ENCODE measurements at regions not wholly inside any gene's neighbourhood (a gene's known extent, or its start where the extent isn't known, plus 50 kb on each side); places are given as distances from the start of the nearest gene placed in this dataset.
A peak's percentile ranks its signal among the peaks of the same experiment; 100 is the strongest.
"Not testable (repeated sequence)": the region's sequence is repeated elsewhere in the genome, so short reads cannot be mapped to it uniquely, and the experiment has no call there.

DNA sequence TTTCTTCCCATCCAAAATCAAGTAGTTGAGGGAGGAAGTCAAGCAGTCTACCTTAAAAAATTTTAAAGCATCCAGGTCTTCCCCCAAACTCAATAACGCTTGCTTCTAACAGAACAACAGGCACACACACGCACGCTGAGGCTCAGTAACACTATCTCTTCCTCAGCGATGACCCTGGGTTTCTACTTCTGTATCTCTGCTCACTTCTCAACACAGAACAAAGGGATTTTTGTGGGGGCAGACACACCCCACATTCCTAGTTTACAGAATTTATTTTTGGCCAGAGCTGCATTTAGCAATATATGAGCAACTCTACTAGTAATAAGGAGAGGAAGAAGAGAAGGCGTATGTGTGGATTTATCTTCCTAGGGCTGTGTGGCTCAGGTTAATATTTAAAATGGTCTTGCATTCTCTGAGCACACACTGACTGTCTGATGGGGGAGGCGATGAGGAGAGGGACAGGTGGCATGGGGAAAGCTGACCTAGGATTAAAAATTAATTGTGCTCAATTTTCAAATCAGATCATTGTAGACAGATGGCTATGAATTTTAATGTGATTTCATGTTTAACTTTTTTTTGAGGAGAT lies 71.3 kb upstream of the PPM1B start:
- Histone ChIP-seq H3K4me3 (no peak overlapping the region), H3K9me3 (replicated peaks) (no peaks in the 10 kb centered on the region), H3K27me3 (replicated peaks) (no peaks in the 10 kb centered on the region), H3K4me1 (replicated peaks) (peaks cover 12% of the 10 kb centered on the region), H3K36me3 (no peaks in the 10 kb centered on the region), H3K27ac (no peak overlapping the region)
- DNase-seq (ENCODE audit: low read depth in 1 of 2, low spot score in 2 of 2), result no peak

- Histone ChIP-seq H3K27me3 (replicated peaks) (no peaks in the 10 kb centered on the region), H3K4me1 (replicated peaks) (peaks cover 12% of the 10 kb centered on the region), H3K9me3 (replicated peaks) (no peaks in the 10 kb centered on the region), H3K36me3 (no peaks in the 10 kb centered on the region), H3K27ac (no peak overlapping the region), H3K4me3 (no peak overlapping the region)
- no peak for DNase-seq (ENCODE audit: low read depth in 1 of 2, low spot score in 2 of 2)
Measured at GRCh38 chr2:44098050-44098449, 70.6 kb upstream of the PPM1B start.

DNA sequence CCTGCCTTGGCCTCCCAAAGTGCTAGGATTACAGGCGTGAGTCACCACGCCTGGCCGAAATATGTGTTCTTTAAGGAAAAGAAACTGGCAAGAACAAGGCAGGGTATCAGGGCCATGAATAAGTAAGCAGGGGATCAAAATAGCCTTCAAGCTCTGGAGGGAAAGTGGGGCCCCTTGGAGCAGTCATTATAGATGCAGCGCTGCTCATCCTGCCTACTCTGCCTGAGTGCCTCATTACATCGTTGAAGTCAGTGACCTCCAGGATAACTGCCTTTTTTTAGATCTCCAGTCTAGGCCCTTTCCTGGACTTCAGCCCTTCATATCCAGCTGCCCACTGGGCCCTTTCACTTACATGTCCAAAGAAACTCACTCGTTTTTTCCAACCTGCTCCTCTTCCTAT lies 69.8 kb upstream of the PPM1B start:
- Histone ChIP-seq H3K27ac (no peak overlapping the region), H3K4me1 (replicated peaks) (peaks cover 12% of the 10 kb centered on the region), H3K4me3 (no peak overlapping the region), H3K36me3 (no peaks in the 10 kb centered on the region), H3K27me3 (replicated peaks) (no peaks in the 10 kb centered on the region), H3K9me3 (replicated peaks) (no peaks in the 10 kb centered on the region)
- DNase-seq (ENCODE audit: low read depth in 1 of 2, low spot score in 2 of 2), result no peak

DNA sequence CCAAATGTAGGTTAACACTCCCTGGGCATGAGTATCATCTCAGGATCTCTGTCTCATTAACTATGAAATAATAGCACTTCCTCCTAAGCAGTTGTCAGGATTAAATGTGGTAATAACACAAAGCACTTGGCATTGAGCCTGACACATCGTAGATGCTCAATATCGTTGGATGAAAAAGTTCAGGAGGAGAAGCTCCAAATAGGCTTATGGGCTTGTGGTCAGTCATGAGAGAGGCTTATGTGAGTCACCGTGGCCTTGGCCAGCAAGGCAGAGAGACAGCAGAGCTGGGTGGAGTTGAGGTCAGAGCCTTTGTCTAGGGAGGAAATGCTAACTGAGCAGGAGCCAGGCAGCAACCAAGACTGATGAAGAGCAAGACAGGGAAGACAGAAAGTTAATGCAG lies 68.3 kb upstream of the PPM1B start:
- Histone ChIP-seq H3K36me3 (no peaks in the 10 kb centered on the region), H3K27me3 (replicated peaks) (no peaks in the 10 kb centered on the region), H3K27ac (no peak overlapping the region), H3K4me1 (replicated peaks) (peaks cover 12% of the 10 kb centered on the region), H3K9me3 (replicated peaks) (no peaks in the 10 kb centered on the region), H3K4me3 (no peak overlapping the region)
- DNase-seq (ENCODE audit: low read depth in 1 of 2, low spot score in 2 of 2), result peak; percentile 60 to 78

GRCh38 chr2:44101246-44101645 lies 67.4 kb upstream of the PPM1B start:
- H3K4me1 ChIP-seq (replicated peaks), result peaks cover 12% of the 10 kb centered on the region

GRCh38 chr2:44102790-44103562 lies 65.7 kb upstream of the PPM1B start:
- Histone ChIP-seq H3K4me1 (replicated peaks) (peaks cover 12% of the 10 kb centered on the region), H3K36me3 (no peaks in the 10 kb centered on the region), H3K27me3 (replicated peaks) (no peaks in the 10 kb centered on the region), H3K9me3 (replicated peaks) (no peaks in the 10 kb centered on the region), H3K27ac (no peak overlapping the region), H3K4me3 (no peak overlapping the region)
- DNase-seq (ENCODE audit: low read depth in 1 of 2, low spot score in 2 of 2), result no peak

More at GRCh38 chr2:44101246-44101645, 67.4 kb upstream of the PPM1B start:
- Histone ChIP-seq H3K4me3 (no peak overlapping the region), H3K9me3 (replicated peaks) (no peaks in the 10 kb centered on the region), H3K36me3 (no peaks in the 10 kb centered on the region), H3K27ac (no peak overlapping the region), H3K27me3 (replicated peaks) (no peaks in the 10 kb centered on the region)
- no peak for DNase-seq (ENCODE audit: low read depth in 1 of 2, low spot score in 2 of 2)

DNA sequence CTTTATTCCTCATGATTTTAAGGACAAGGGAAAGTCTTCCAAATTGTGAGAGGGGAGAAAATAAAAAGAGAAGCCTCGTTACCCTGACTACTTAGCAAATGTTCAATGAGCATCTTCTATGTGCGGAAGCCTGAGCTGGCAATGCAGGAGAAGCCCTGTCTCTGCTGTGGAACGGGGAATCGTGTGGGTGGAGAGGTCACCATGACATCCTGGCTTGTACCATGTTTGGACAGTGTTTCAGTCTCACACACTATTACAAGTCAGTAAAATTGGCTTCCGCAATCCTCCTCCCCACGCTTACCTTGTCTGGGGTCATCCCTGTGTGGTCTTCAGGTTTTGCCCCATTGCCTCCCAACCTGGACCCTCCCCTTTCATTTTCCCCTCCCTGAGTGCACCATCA lies 65.0 kb upstream of the PPM1B start:
- no peaks in the 10 kb centered on the region for H3K9me3 ChIP-seq (replicated peaks)
- DNase-seq (ENCODE audit: low read depth in 1 of 2, low spot score in 2 of 2), result no peak
- no peak overlapping the region for H3K27ac ChIP-seq
- peaks cover 12% of the 10 kb centered on the region for H3K4me1 ChIP-seq (replicated peaks)
- H3K27me3 ChIP-seq (replicated peaks), result no peaks in the 10 kb centered on the region
- H3K4me3 ChIP-seq, result no peak overlapping the region
- H3K36me3 ChIP-seq, result no peaks in the 10 kb centered on the region

DNA sequence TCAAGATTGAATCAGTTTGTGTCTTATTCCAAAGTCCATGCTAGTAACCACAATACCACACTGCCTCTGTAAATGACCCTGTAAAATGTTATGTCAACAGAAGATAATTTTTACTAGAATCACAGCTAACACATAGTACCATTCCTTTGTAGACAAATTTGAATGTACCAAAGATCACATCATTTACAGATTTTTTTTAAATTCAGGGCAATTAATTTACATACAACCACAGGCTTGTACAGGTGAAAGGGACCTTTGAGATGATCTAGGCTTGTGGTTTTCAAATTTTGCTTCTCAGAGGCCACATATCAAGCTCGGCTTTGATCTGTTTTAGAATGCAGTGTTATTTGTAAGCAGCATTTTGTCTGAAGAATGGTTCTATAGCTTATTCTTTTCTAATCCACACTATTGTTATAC lies 63.8 kb upstream of the PPM1B start:
- H3K27ac ChIP-seq, result no peak overlapping the region

GRCh38 chr2:44106509-44106908 lies 62.2 kb upstream of the PPM1B start:
- not testable (repeated sequence) for H3K27me3 ChIP-seq (replicated peaks); H3K27ac ChIP-seq; DNase-seq (ENCODE audit: low read depth in 1 of 2, low spot score in 2 of 2); H3K4me3 ChIP-seq; H3K36me3 ChIP-seq; H3K4me1 ChIP-seq (replicated peaks); H3K9me3 ChIP-seq (replicated peaks)

More for the DNA sequence above, 63.8 kb upstream of the PPM1B start:
- Histone ChIP-seq H3K9me3 (replicated peaks) (no peaks in the 10 kb centered on the region), H3K27me3 (replicated peaks) (no peaks in the 10 kb centered on the region), H3K4me1 (replicated peaks) (peaks cover 11% of the 10 kb centered on the region), H3K36me3 (no peaks in the 10 kb centered on the region), H3K4me3 (no peak overlapping the region)
- no peak for DNase-seq (ENCODE audit: low read depth in 1 of 2, low spot score in 2 of 2)

- no peaks in the 10 kb centered on the region for H3K36me3 ChIP-seq
- H3K4me3 ChIP-seq, result no peak overlapping the region
- DNase-seq (ENCODE audit: low read depth in 1 of 2, low spot score in 2 of 2), result no peak
- H3K9me3 ChIP-seq (replicated peaks), result no peaks in the 10 kb centered on the region
- no peaks in the 10 kb centered on the region for H3K27me3 ChIP-seq (replicated peaks)
- no peak overlapping the region for H3K27ac ChIP-seq
- no peaks in the 10 kb centered on the region for H3K4me1 ChIP-seq (replicated peaks)
Measured at GRCh38 chr2:44107086-44107740, 61.5 kb upstream of the PPM1B start.

DNA sequence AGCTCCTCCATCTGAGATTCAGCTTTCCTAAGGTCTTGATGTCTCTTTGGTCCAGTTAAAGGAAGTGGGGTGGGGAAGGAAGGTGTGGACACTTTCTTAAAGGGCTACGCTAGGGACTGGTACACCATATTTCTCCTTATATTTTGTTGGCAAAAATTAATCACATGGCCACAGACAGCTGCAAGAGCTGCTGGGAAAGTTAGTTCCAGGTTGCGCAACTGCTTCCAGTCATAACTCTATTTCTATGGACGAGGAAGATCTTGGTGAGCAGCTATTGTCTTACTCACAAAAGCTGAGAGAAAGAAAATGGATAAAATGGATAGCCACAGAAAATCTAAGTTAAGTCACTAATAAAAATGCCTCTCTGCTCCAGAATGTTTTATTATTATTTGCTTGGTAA lies 60.7 kb upstream of the PPM1B start:
- no peaks in the 10 kb centered on the region for H3K36me3 ChIP-seq
- H3K27ac ChIP-seq, result no peak overlapping the region
- H3K4me1 ChIP-seq (replicated peaks), result no peaks in the 10 kb centered on the region
- H3K4me3 ChIP-seq, result no peak overlapping the region
- H3K9me3 ChIP-seq (replicated peaks), result no peaks in the 10 kb centered on the region
- H3K27me3 ChIP-seq (replicated peaks), result no peaks in the 10 kb centered on the region
- no peak for DNase-seq (ENCODE audit: low read depth in 1 of 2, low spot score in 2 of 2)

DNA sequence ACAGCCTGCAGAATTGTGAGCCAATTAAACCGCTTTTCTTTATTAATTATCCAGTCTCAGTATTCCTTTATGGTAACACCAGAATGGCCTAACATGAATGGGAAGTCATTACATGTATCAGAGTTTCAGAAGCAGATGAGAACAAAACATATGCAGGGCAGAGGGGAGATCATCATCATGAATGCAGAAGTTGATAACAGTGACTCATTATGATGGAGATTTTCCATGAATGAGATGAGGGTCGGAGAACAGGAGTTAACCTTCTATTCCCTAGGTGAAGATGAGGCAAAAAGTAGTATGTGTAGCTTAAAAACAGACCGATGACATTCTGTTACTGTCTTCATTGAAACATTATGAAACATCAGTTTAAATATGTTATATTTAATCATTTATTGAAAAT lies 59.5 kb upstream of the PPM1B start:
- H3K27ac ChIP-seq, result no peak overlapping the region
- H3K4me1 ChIP-seq (replicated peaks), result no peaks in the 10 kb centered on the region
- no peaks in the 10 kb centered on the region for H3K36me3 ChIP-seq
- no peak for DNase-seq (ENCODE audit: low read depth in 1 of 2, low spot score in 2 of 2)
- no peaks in the 10 kb centered on the region for H3K27me3 ChIP-seq (replicated peaks)
- no peak overlapping the region for H3K4me3 ChIP-seq
- H3K9me3 ChIP-seq (replicated peaks), result no peaks in the 10 kb centered on the region

DNA sequence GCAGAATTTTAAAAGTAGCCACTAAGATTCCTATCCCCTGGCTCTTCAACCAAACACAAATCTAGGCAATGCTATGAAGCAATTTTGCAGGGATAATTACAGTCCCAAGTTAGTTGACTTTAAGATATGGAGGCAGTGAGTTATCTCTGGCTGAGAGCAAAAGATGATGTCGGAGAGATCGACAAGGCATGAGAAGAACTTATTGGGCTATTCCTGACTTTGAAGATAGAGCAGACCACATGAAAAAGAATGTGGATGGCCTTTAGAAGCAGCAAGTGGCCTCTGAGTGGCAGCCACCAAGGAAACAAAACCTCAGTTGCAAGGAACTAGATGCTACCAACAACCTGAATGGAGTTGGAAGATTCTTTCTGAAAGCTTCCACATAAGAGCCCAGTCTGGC lies 58.2 kb upstream of the PPM1B start:
- no peak overlapping the region for H3K4me3 ChIP-seq
- no peak overlapping the region for H3K27ac ChIP-seq
- H3K27me3 ChIP-seq (replicated peaks), result no peaks in the 10 kb centered on the region
- no peak for DNase-seq (ENCODE audit: low read depth in 1 of 2, low spot score in 2 of 2)
- no peaks in the 10 kb centered on the region for H3K4me1 ChIP-seq (replicated peaks)
- no peaks in the 10 kb centered on the region for H3K36me3 ChIP-seq
- H3K9me3 ChIP-seq (replicated peaks), result no peaks in the 10 kb centered on the region

DNA sequence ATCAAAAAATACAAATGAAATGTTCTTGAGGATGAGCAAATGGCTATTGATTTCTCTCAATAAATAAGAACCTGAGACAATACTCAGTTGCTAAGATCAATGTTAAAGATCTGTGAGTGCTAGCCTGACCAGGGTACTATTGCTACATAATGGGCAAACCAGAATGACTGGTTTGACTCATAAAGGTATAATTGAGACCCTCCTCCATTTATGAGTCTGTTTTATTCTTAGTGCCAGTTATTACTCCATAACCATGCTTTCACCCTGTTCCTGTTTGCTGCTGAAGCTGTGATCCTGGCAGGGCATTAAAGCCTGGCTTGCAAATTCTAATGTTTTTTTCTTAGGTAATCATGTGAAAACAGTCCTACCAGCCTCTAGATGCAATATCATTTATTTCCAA lies 56.6 kb upstream of the PPM1B start:
- DNase-seq (ENCODE audit: low read depth in 1 of 2, low spot score in 2 of 2), result no peak
- Histone ChIP-seq H3K27ac (no peak overlapping the region), H3K4me1 (replicated peaks) (no peaks in the 10 kb centered on the region), H3K36me3 (no peaks in the 10 kb centered on the region), H3K9me3 (replicated peaks) (no peaks in the 10 kb centered on the region), H3K27me3 (replicated peaks) (no peaks in the 10 kb centered on the region), H3K4me3 (no peak overlapping the region)
